ENCODE measurements at regions not wholly inside any gene's neighbourhood (a gene's known extent, or its start where the extent isn't known, plus 50 kb on each side); places are given as distances from the start of the nearest gene placed in this dataset.

- TF ChIP-seq CTCF (IDR thresholded peaks at IDR 0.05; ENCODE audit: poor library complexity): no peak
- TF ChIP-seq EZH2 (IDR thresholded peaks at IDR 0.05; ENCODE audit: borderline replicate concordance): no peak
- no peak for TF ChIP-seq EZH2phosphoT487 (IDR thresholded peaks at IDR 0.05; ENCODE audit: low read depth, severe bottlenecking, unreplicated experiment)
- no peak for DNase-seq (ENCODE audit: low spot score)
- WGBS (ENCODE audit: low lambda C conversion rate, missing lambda C conversion rate): 75% methylated on average over 6 of the region's 6 CpGs
These were observed 59.2 kb upstream of the RPS6KA3 start for GRCh38 chrX:20325786-20326388.

GRCh38 chrX:20322887-20323286, 56.2 kb upstream of the RPS6KA3 start:
- WGBS (ENCODE audit: low lambda C conversion rate, missing lambda C conversion rate): 69% methylated on average over 5 of the region's 5 CpGs
- no peak for TF ChIP-seq EZH2phosphoT487 (IDR thresholded peaks at IDR 0.05; ENCODE audit: low read depth, severe bottlenecking, unreplicated experiment)
- no peak for TF ChIP-seq EZH2 (IDR thresholded peaks at IDR 0.05; ENCODE audit: borderline replicate concordance)
- TF ChIP-seq CTCF (IDR thresholded peaks at IDR 0.05; ENCODE audit: poor library complexity): no peak
- no peaks in the 10 kb centered on the region for H3K9me3 ChIP-seq (ENCODE audit: low read depth)
- H3K4me3 ChIP-seq: no peak overlapping the region
- H3K27me3 ChIP-seq: no peaks in the 10 kb centered on the region
- H3K4me2 ChIP-seq: no peak overlapping the region
- H3K9me2 ChIP-seq (replicated peaks; ENCODE audit: insufficient read depth): no peaks in the 10 kb centered on the region
- no peaks in the 10 kb centered on the region for H3K79me2 ChIP-seq
- no peak overlapping the region for H3K27ac ChIP-seq
- no peaks in the 10 kb centered on the region for H3K4me1 ChIP-seq (ENCODE audit: insufficient read depth)
- H3K36me3 ChIP-seq (replicated peaks; ENCODE audit: insufficient read depth, low read depth): no peaks in the 10 kb centered on the region
- H2AFZ ChIP-seq: no peak overlapping the region
- no peak for DNase-seq (ENCODE audit: low spot score)
- no peaks in the 10 kb centered on the region for H4K20me1 ChIP-seq (ENCODE audit: insufficient read depth, poor library complexity, severe bottlenecking)

More at GRCh38 chrX:20325786-20326388, 59.2 kb upstream of the RPS6KA3 start:
- Histone ChIP-seq H3K4me1 (ENCODE audit: insufficient read depth) (no peaks in the 10 kb centered on the region), H3K4me2 (no peak overlapping the region), H4K20me1 (ENCODE audit: insufficient read depth, poor library complexity, severe bottlenecking) (no peaks in the 10 kb centered on the region), H3K79me2 (no peaks in the 10 kb centered on the region), H3K27ac (no peak overlapping the region), H2AFZ (no peak overlapping the region), H3K36me3 (replicated peaks; ENCODE audit: insufficient read depth, low read depth) (no peaks in the 10 kb centered on the region), H3K27me3 (no peaks in the 10 kb centered on the region), H3K9me2 (replicated peaks; ENCODE audit: insufficient read depth) (no peaks in the 10 kb centered on the region), H3K4me3 (no peak overlapping the region), H3K9me3 (ENCODE audit: low read depth) (no peaks in the 10 kb centered on the region)

GRCh38 chrX:20320461-20321159, 53.9 kb upstream of the RPS6KA3 start:
- no peaks in the 10 kb centered on the region for H3K36me3 ChIP-seq (replicated peaks; ENCODE audit: insufficient read depth, low read depth)
- H2AFZ ChIP-seq: no peak overlapping the region
- H3K9me3 ChIP-seq (ENCODE audit: low read depth): no peaks in the 10 kb centered on the region
- TF ChIP-seq EZH2 (IDR thresholded peaks at IDR 0.05; ENCODE audit: borderline replicate concordance): no peak
- TF ChIP-seq CTCF (IDR thresholded peaks at IDR 0.05; ENCODE audit: poor library complexity): no peak
- TF ChIP-seq EZH2phosphoT487 (IDR thresholded peaks at IDR 0.05; ENCODE audit: low read depth, severe bottlenecking, unreplicated experiment): no peak
- no peaks in the 10 kb centered on the region for H3K4me1 ChIP-seq (ENCODE audit: insufficient read depth)
- H3K79me2 ChIP-seq: no peaks in the 10 kb centered on the region
- WGBS (ENCODE audit: low lambda C conversion rate, missing lambda C conversion rate): 42% methylated on average over 12 of the region's 12 CpGs
- no peak overlapping the region for H3K27ac ChIP-seq
- peak overlapping the region; percentile 67 for H3K4me2 ChIP-seq
- H3K9me2 ChIP-seq (replicated peaks; ENCODE audit: insufficient read depth): no peaks in the 10 kb centered on the region
- H3K27me3 ChIP-seq: no peaks in the 10 kb centered on the region
- H4K20me1 ChIP-seq (ENCODE audit: insufficient read depth, poor library complexity, severe bottlenecking): no peaks in the 10 kb centered on the region
- DNase-seq (ENCODE audit: low spot score): no peak
- H3K4me3 ChIP-seq: no peak overlapping the region

Data from hepatocyte (in vitro differentiated cells).